B cell (primary cell): ENCODE measurements at regions not wholly inside any gene's neighbourhood (a gene's known extent, or its start where the extent isn't known, plus 50 kb on each side); places are given as distances from the start of the nearest gene placed in this dataset.

Experiments used
- EZH2 ChIP-seq: IDR thresholded peaks from 2 replicates; pipeline ENCODE4 v1.6.1; 2012; ENCODE audit warnings: borderline replicate concordance, low read depth, mild to moderate bottlenecking, moderate library complexity, low read length; ENCODE audit not compliant: insufficient read depth, poor library complexity, severe bottlenecking
- TF ChIP-seq, protein P1 (sequence below): fragments of 200-600 bp; IDR thresholded peaks from one replicate; pipeline ENCODE4 v1.8.0; 2022; ENCODE audit warnings: antibody characterized with exemption, mild to moderate bottlenecking

DNA sequence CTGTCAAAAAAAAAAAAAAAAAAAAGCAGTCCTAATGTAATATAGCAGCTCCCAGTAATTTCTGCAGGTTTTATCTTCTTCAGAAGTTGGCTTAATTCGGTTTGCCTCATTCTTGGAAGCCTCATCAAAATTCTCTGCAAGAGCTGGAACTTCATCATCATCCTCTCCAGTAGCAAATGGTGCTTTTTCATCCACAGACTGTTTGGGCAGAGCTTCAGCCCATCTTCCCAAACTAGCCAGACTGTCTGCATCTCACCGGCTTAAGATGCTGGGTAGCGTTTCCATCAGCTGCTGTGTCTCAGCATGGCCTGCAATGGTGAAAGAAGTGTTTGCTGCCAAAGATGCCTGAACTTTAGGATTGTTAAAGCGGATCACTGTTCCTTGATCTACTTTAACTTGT lies 112.6 kb downstream of the AIPL1 start:
- TF ChIP-seq, protein P1, sequence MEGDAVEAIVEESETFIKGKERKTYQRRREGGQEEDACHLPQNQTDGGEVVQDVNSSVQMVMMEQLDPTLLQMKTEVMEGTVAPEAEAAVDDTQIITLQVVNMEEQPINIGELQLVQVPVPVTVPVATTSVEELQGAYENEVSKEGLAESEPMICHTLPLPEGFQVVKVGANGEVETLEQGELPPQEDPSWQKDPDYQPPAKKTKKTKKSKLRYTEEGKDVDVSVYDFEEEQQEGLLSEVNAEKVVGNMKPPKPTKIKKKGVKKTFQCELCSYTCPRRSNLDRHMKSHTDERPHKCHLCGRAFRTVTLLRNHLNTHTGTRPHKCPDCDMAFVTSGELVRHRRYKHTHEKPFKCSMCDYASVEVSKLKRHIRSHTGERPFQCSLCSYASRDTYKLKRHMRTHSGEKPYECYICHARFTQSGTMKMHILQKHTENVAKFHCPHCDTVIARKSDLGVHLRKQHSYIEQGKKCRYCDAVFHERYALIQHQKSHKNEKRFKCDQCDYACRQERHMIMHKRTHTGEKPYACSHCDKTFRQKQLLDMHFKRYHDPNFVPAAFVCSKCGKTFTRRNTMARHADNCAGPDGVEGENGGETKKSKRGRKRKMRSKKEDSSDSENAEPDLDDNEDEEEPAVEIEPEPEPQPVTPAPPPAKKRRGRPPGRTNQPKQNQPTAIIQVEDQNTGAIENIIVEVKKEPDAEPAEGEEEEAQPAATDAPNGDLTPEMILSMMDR = no peak
- no peak for TF ChIP-seq EZH2
